ENCODE measurements at regions not wholly inside any gene's neighbourhood (a gene's known extent, or its start where the extent isn't known, plus 50 kb on each side); places are given as distances from the start of the nearest gene placed in this dataset.
"Not testable (repeated sequence)": the region's sequence is repeated elsewhere in the genome, so short reads cannot be mapped to it uniquely, and the experiment has no call there.

DNA sequence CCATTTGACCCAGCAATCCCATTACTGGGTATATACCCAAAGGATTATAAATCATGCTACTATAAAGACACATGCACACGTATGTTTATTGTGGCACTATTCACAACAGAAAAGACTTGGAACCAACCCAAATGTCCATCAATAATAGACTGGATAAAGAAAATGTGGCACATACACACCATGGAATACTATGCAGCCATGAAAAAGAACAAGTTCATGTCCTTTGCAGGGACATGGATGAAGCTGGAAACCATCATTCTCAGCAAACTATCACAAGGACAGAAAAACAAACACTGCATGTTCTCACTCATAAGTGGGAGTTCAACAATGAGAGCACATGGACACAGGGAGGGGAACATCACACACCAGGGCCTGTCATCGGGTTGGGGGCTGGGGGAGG, 225.9 kb upstream of the SETMAR start:
- H3K4me3 ChIP-seq (ENCODE audit: insufficient read depth in 1 of 2, low read depth in 1 of 2, low read length in 2 of 2); H2AK5ac ChIP-seq (ENCODE audit: low read length, severe bottlenecking); H3K23ac ChIP-seq (ENCODE audit: low read length in 2 of 2); H2BK5ac ChIP-seq (ENCODE audit: low read depth, low read length, poor library complexity, severe bottlenecking); H3K79me1 ChIP-seq (replicated peaks; ENCODE audit: low read length, poor library complexity, severe bottlenecking); H3K36me3 ChIP-seq (ENCODE audit: control insufficient read depth in 1 of 2, insufficient read depth in 2 of 2, low read depth in 1 of 2, low read length in 2 of 2); H3K4me2 ChIP-seq (ENCODE audit: low read length, poor library complexity, severe bottlenecking); H3K14ac ChIP-seq (ENCODE audit: low read length in 2 of 2); H4K91ac ChIP-seq (ENCODE audit: low read length); H3K9me3 ChIP-seq (ENCODE audit: control insufficient read depth, low read length); H3K27ac ChIP-seq (ENCODE audit: low read length, poor library complexity, severe bottlenecking); DNase-seq; H2BK120ac ChIP-seq (ENCODE audit: low read depth, low read length); H3K4ac ChIP-seq (ENCODE audit: low read depth in 1 of 2, low read length in 2 of 2); H2AFZ ChIP-seq (ENCODE audit: low read depth, low read length); H3K27me3 ChIP-seq (ENCODE audit: control insufficient read depth in 1 of 2, insufficient read depth in 1 of 2, low read length in 2 of 2); H2BK15ac ChIP-seq (ENCODE audit: low read depth, poor library complexity, severe bottlenecking); H3K9ac ChIP-seq (ENCODE audit: low read length); H3K4me1 ChIP-seq (ENCODE audit: control insufficient read depth, insufficient read depth, low read depth, low read length); H3K18ac ChIP-seq (ENCODE audit: low read depth in 1 of 2, low read length in 2 of 2); H4K8ac ChIP-seq (ENCODE audit: low read length); H2BK12ac ChIP-seq (ENCODE audit: low read length in 2 of 2): not testable (repeated sequence)
- WGBS, result 100% methylated on average over 1 of the region's 2 CpGs

DNA sequence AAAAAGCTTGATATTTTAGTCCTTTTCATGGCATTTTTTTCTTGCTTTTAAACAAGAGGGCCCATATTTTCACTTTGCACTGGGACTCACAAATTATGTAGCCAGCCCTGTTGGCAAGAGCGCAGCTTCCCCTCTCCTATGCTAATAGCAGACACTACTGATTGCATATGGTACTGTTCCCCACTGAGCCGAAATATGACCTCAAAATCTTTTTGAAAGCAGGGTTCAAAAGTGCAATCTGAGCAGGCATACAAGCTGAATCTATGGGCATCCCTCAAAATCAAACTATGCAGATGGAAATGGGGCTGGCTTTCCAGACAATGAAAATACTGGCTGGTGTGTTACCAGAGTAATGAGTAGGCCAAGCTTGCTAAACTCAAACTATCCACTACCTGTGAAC, 225.2 kb upstream of the SETMAR start:
- no peak overlapping the region for H2AFZ ChIP-seq (ENCODE audit: low read depth, low read length)
- H3K18ac ChIP-seq (ENCODE audit: low read depth in 1 of 2, low read length in 2 of 2), result no peak overlapping the region
- H2BK15ac ChIP-seq (ENCODE audit: low read depth, poor library complexity, severe bottlenecking), result no peak overlapping the region
- no peak overlapping the region for H3K23ac ChIP-seq (ENCODE audit: low read length in 2 of 2)
- H2BK5ac ChIP-seq (ENCODE audit: low read depth, low read length, poor library complexity, severe bottlenecking), result no peak overlapping the region
- H3K79me1 ChIP-seq (replicated peaks; ENCODE audit: low read length, poor library complexity, severe bottlenecking), result no peaks in the 10 kb centered on the region
- DNase-seq, result no peak
- H3K36me3 ChIP-seq (ENCODE audit: control insufficient read depth in 1 of 2, insufficient read depth in 2 of 2, low read depth in 1 of 2, low read length in 2 of 2), result no peaks in the 10 kb centered on the region
- no peak overlapping the region for H3K4ac ChIP-seq (ENCODE audit: low read depth in 1 of 2, low read length in 2 of 2)
- H3K9me3 ChIP-seq (ENCODE audit: control insufficient read depth, low read length), result no peaks in the 10 kb centered on the region
- no peaks in the 10 kb centered on the region for H3K27me3 ChIP-seq (ENCODE audit: control insufficient read depth in 1 of 2, insufficient read depth in 1 of 2, low read length in 2 of 2)
- no peak overlapping the region for H2BK120ac ChIP-seq (ENCODE audit: low read depth, low read length)
- no peaks in the 10 kb centered on the region for H3K4me1 ChIP-seq (ENCODE audit: control insufficient read depth, insufficient read depth, low read depth, low read length)
- no peak overlapping the region for H3K9ac ChIP-seq (ENCODE audit: low read length)
- H3K4me3 ChIP-seq (ENCODE audit: insufficient read depth in 1 of 2, low read depth in 1 of 2, low read length in 2 of 2), result no peak overlapping the region
- no peak overlapping the region for H4K91ac ChIP-seq (ENCODE audit: low read length)
- H3K27ac ChIP-seq (ENCODE audit: low read length, poor library complexity, severe bottlenecking), result no peak overlapping the region
- H4K8ac ChIP-seq (ENCODE audit: low read length), result no peak overlapping the region
- no peak overlapping the region for H3K4me2 ChIP-seq (ENCODE audit: low read length, poor library complexity, severe bottlenecking)
- 57% methylated on average over 2 of the region's 2 CpGs for WGBS
- no peak overlapping the region for H2AK5ac ChIP-seq (ENCODE audit: low read length, severe bottlenecking)
- no peak overlapping the region for H3K14ac ChIP-seq (ENCODE audit: low read length in 2 of 2)
- H2BK12ac ChIP-seq (ENCODE audit: low read length in 2 of 2), result no peak overlapping the region

DNA sequence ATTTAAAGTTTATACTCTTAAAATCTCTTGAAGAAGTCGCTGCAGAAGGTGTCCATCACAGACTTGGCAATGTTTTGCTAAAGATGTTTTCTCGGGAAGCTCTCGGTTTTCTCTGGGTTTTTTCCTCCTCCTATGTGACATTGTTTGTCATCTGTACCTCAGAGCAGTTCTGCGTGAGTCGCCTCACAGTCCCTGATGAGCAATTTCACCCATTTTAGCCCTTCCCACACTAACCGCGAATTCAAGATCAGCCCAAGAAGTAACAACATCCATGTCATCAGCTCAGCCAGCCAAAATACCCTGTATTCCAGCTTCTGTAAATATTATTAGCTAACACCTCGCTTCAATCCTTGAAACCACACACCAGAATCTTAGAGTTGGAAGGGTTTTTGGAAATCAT, 224.3 kb upstream of the SETMAR start:
- no peak overlapping the region for H2BK5ac ChIP-seq (ENCODE audit: low read depth, low read length, poor library complexity, severe bottlenecking)
- 81% methylated on average over 7 of the region's 8 CpGs for WGBS

DNA sequence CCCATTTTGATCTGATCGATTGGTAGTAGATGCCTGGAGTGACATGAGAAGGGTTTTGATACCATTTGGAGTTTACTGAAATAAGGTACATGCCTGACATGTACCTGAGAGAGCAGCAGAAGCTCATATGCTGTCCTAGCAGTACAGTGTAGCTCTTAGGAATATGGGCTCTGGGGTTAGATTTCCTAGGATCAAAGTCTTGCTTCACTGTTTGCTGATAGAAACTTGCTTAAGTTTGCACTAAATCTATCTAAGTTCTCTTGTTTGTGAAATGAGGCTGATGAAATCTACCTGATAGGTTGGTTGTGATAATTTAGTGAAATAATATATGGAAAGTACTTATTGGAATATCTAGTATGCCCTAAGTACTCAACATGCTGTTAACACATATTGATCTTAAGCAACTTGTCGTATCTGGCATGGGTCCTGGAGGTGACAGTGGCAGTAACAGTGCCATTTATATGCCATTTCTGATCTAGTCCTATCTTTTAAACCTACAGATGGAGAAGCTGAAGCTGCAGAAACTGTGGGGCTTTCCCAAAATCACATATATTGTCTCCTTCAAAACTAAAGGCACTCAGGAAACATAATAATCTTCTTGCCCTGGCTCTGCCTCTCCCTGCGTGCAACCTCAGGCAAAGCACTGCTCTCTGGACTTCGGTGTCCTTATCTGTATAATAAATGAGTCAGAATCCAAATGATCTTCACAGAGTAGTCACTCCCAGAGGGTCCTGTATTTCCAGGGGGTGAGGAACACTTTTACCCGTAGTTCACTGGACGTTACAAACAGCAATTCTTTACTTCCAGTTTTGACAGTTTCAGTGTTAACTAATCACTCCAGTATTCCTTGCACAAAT, 223.6 kb upstream of the SETMAR start:
- Histone ChIP-seq H3K79me1 (replicated peaks; ENCODE audit: low read length, poor library complexity, severe bottlenecking) (no peaks in the 10 kb centered on the region), H3K4me2 (ENCODE audit: low read length, poor library complexity, severe bottlenecking) (no peak overlapping the region), H3K23ac (ENCODE audit: low read length in 2 of 2) (no peak overlapping the region), H3K9ac (ENCODE audit: low read length) (no peak overlapping the region), H3K27ac (ENCODE audit: low read length, poor library complexity, severe bottlenecking) (no peak overlapping the region), H3K9me3 (ENCODE audit: control insufficient read depth, low read length) (no peaks in the 10 kb centered on the region), H3K27me3 (ENCODE audit: control insufficient read depth in 1 of 2, insufficient read depth in 1 of 2, low read length in 2 of 2) (no peaks in the 10 kb centered on the region), H2AK5ac (ENCODE audit: low read length, severe bottlenecking) (no peak overlapping the region), H2BK5ac (ENCODE audit: low read depth, low read length, poor library complexity, severe bottlenecking) (no peak overlapping the region), H3K18ac (ENCODE audit: low read depth in 1 of 2, low read length in 2 of 2) (no peak overlapping the region), H3K36me3 (ENCODE audit: control insufficient read depth in 1 of 2, insufficient read depth in 2 of 2, low read depth in 1 of 2, low read length in 2 of 2) (no peaks in the 10 kb centered on the region), H3K4me1 (ENCODE audit: control insufficient read depth, insufficient read depth, low read depth, low read length) (no peaks in the 10 kb centered on the region), H3K4me3 (ENCODE audit: insufficient read depth in 1 of 2, low read depth in 1 of 2, low read length in 2 of 2) (no peak overlapping the region), H2BK120ac (ENCODE audit: low read depth, low read length) (no peak overlapping the region), H3K4ac (ENCODE audit: low read depth in 1 of 2, low read length in 2 of 2) (no peak overlapping the region), H2BK15ac (ENCODE audit: low read depth, poor library complexity, severe bottlenecking) (no peak overlapping the region), H3K14ac (ENCODE audit: low read length in 2 of 2) (no peak overlapping the region), H4K8ac (ENCODE audit: low read length) (no peak overlapping the region), H4K91ac (ENCODE audit: low read length) (no peak overlapping the region), H2AFZ (ENCODE audit: low read depth, low read length) (no peak overlapping the region), H2BK12ac (ENCODE audit: low read length in 2 of 2) (no peak overlapping the region)
- 61% methylated on average over 6 of the region's 6 CpGs for WGBS
- no peak for DNase-seq

More for the DNA sequence above, 224.3 kb upstream of the SETMAR start:
- Histone ChIP-seq H3K4ac (ENCODE audit: low read depth in 1 of 2, low read length in 2 of 2) (no peak overlapping the region), H2BK12ac (ENCODE audit: low read length in 2 of 2) (no peak overlapping the region), H3K4me3 (ENCODE audit: insufficient read depth in 1 of 2, low read depth in 1 of 2, low read length in 2 of 2) (no peak overlapping the region), H3K4me2 (ENCODE audit: low read length, poor library complexity, severe bottlenecking) (no peak overlapping the region), H2BK120ac (ENCODE audit: low read depth, low read length) (no peak overlapping the region), H3K79me1 (replicated peaks; ENCODE audit: low read length, poor library complexity, severe bottlenecking) (no peaks in the 10 kb centered on the region), H3K9ac (ENCODE audit: low read length) (no peak overlapping the region), H3K9me3 (ENCODE audit: control insufficient read depth, low read length) (no peaks in the 10 kb centered on the region), H4K8ac (ENCODE audit: low read length) (no peak overlapping the region), H2AFZ (ENCODE audit: low read depth, low read length) (no peak overlapping the region), H3K14ac (ENCODE audit: low read length in 2 of 2) (no peak overlapping the region), H3K23ac (ENCODE audit: low read length in 2 of 2) (no peak overlapping the region), H3K18ac (ENCODE audit: low read depth in 1 of 2, low read length in 2 of 2) (no peak overlapping the region), H3K27me3 (ENCODE audit: control insufficient read depth in 1 of 2, insufficient read depth in 1 of 2, low read length in 2 of 2) (no peaks in the 10 kb centered on the region), H2BK15ac (ENCODE audit: low read depth, poor library complexity, severe bottlenecking) (no peak overlapping the region), H3K4me1 (ENCODE audit: control insufficient read depth, insufficient read depth, low read depth, low read length) (no peaks in the 10 kb centered on the region), H4K91ac (ENCODE audit: low read length) (no peak overlapping the region), H2AK5ac (ENCODE audit: low read length, severe bottlenecking) (no peak overlapping the region), H3K36me3 (ENCODE audit: control insufficient read depth in 1 of 2, insufficient read depth in 2 of 2, low read depth in 1 of 2, low read length in 2 of 2) (no peaks in the 10 kb centered on the region), H3K27ac (ENCODE audit: low read length, poor library complexity, severe bottlenecking) (no peak overlapping the region)
- DNase-seq, result no peak

Data from mesenchymal stem cell (in vitro differentiated cells and primary cell).